Caco-2 (cell line): ENCODE measurements at regions not wholly inside any gene's neighbourhood (a gene's known extent, or its start where the extent isn't known, plus 50 kb on each side); places are given as distances from the start of the nearest gene placed in this dataset.

Source experiments
- BruUV-seq: library from RNA; stranded (reverse); fragments of 400-500 nt; replicated peaks from 2 replicates; lab custom pipeline; 2021; lab: Mats Ljungman, UMichigan
- CTCF ChIA-PET: fragments of 300-600 bp; sonication (Branson Sonifier 250); formaldehyde crosslinking; loops from one replicate; lab custom pipeline; 2022; ENCODE audit warnings: antibody characterized with exemption; lab: Charles Lee
- POLR2A ChIA-PET: fragments of 300-600 bp; sonication (Branson Sonifier 250); formaldehyde crosslinking; loops from one replicate; lab custom pipeline; 2022; ENCODE audit warnings: antibody characterized with exemption; lab: Charles Lee
- DNase-seq, 2 experiments: peaks; one replicate each; pipeline versions ENCODE4 v3.0.0 to v3.0.0-alpha.2; 2020 to 2022
- H3K27me3 ChIP-seq: replicated peaks from 2 replicates; pipeline ENCODE4 v1.6.0; 2011; ENCODE audit warnings: low read length; ENCODE audit not compliant: control insufficient read depth, insufficient read depth
- H3K36me3 ChIP-seq: 2 replicates; pipeline ENCODE4 v1.5.1; 2011; ENCODE audit warnings: low read length; ENCODE audit not compliant: control insufficient read depth, insufficient read depth
- H3K4me1 ChIP-seq: fragments of 250-450 bp; sonication (Bioruptor Pico); 2 replicates; pipeline ENCODE4 v1.5.1; 2020; ENCODE audit warnings: mild to moderate bottlenecking
- H3K4me3 ChIP-seq: 2 replicates; pipeline ENCODE4 v1.5.1; 2011; ENCODE audit warnings: low read depth, mild to moderate bottlenecking, control low read depth, low read length
- H3K9me3 ChIP-seq: fragments of 250-450 bp; sonication (Bioruptor Pico); 2 replicates; pipeline ENCODE4 v1.5.1; 2020; ENCODE audit warnings: mild to moderate bottlenecking, moderate library complexity
- H3K27ac Mint-ChIP-seq: one replicate; pipeline ENCODE4 v1.8.0; 2022; ENCODE audit warnings: mixed read lengths; ENCODE audit not compliant: unreplicated experiment
- H3K27me3 Mint-ChIP-seq: one replicate; pipeline ENCODE4 v1.8.0; 2022; ENCODE audit warnings: mixed read lengths; ENCODE audit not compliant: insufficient read depth, unreplicated experiment
- H3K36me3 Mint-ChIP-seq: one replicate; pipeline ENCODE4 v1.8.0; 2022; ENCODE audit warnings: mild to moderate bottlenecking, mixed read lengths; ENCODE audit not compliant: insufficient read depth, unreplicated experiment
- H3K4me1 Mint-ChIP-seq: one replicate; pipeline ENCODE4 v1.8.0; 2022; ENCODE audit warnings: low read depth, mixed read lengths; ENCODE audit not compliant: unreplicated experiment
- H3K4me3 Mint-ChIP-seq: one replicate; pipeline ENCODE4 v1.8.0; 2022; ENCODE audit warnings: mild to moderate bottlenecking, moderate library complexity, mixed read lengths; ENCODE audit not compliant: unreplicated experiment
- H3K9me3 Mint-ChIP-seq: one replicate; pipeline ENCODE4 v1.8.0; 2022; ENCODE audit warnings: mixed read lengths; ENCODE audit not compliant: unreplicated experiment
- CTCF ChIP-seq, 2 experiments: fragments of 200-600 bp in 1 of 2; IDR thresholded peaks; 1 replicate in 1 of 2; 2 replicates in 1 of 2; pipeline versions ENCODE4 v1.5.1 to v1.8.0; 2011 to 2022; ENCODE audit warnings: antibody characterized with exemption in 1 of 2, control low read depth in 1 of 2, inconsistent platforms in 1 of 2, low read depth in 1 of 2, low read length in 1 of 2, mild to moderate bottlenecking in 1 of 2, moderate library complexity in 1 of 2; ENCODE audit not compliant: insufficient read depth in 1 of 2, severe bottlenecking in 1 of 2, unreplicated experiment in 1 of 2
- intact Hi-C: fragments of 100-400 bp; cut with micrococcal nuclease; formaldehyde crosslinking; loops from one replicate; pipeline ENCODE4 v1.10.0; 2022; ENCODE audit not compliant: unreplicated experiment

- ChIA-PET POLR2A (no interaction called here), CTCF (interaction anchor here (0.6 kb wide), 1 partner anchor 427 kb away, joined by 4 read pairs; no protein-coding TSS in a partner anchor)
- intact Hi-C loops = loop anchor here (10.0 kb wide), 1 partner anchor 363 kb away; no protein-coding TSS in a partner anchor
- H3K4me1 Mint-ChIP-seq = no peaks in the 10 kb centered on the region
- DNase-seq = no peak
- H3K27me3 Mint-ChIP-seq = no peaks in the 10 kb centered on the region
- no TSS peak for BruUV-seq
- no peak overlapping the region for H3K4me3 Mint-ChIP-seq
- no peaks in the 10 kb centered on the region for H3K36me3 Mint-ChIP-seq
- TF ChIP-seq CTCF (IDR thresholded peaks at IDR 0.05; ENCODE audit: insufficient read depth in 1 of 2, low read depth in 1 of 2, low read length in 1 of 2, severe bottlenecking in 1 of 2, unreplicated experiment in 1 of 2) = no peak
- H3K4me1 ChIP-seq = no peaks in the 10 kb centered on the region
- no peaks in the 10 kb centered on the region for H3K9me3 ChIP-seq
- no peaks in the 10 kb centered on the region for H3K9me3 Mint-ChIP-seq
- no peak overlapping the region for H3K4me3 ChIP-seq
- no peak overlapping the region for H3K27ac Mint-ChIP-seq
- H3K36me3 ChIP-seq = no peaks in the 10 kb centered on the region
- no peaks in the 10 kb centered on the region for H3K27me3 ChIP-seq
Measured at GRCh38 chr5:89087551-89088318, 204.8 kb upstream of the MEF2C start.

GRCh38 chr5:89087128-89087527 is 204.1 kb upstream of the MEF2C start:
- BruUV-seq = no TSS peak
- no peak for DNase-seq
- Mint-ChIP-seq H3K36me3 (no peaks in the 10 kb centered on the region), H3K4me1 (no peaks in the 10 kb centered on the region), H3K4me3 (no peak overlapping the region), H3K27me3 (no peaks in the 10 kb centered on the region), H3K27ac (no peak overlapping the region), H3K9me3 (no peaks in the 10 kb centered on the region)
- no peaks in the 10 kb centered on the region for H3K9me3 ChIP-seq
- TF ChIP-seq CTCF (IDR thresholded peaks at IDR 0.05; ENCODE audit: insufficient read depth in 1 of 2, low read depth in 1 of 2, low read length in 1 of 2, severe bottlenecking in 1 of 2, unreplicated experiment in 1 of 2) = no peak
- no peak overlapping the region for H3K4me3 ChIP-seq
- CTCF ChIA-PET = interaction anchor here (0.6 kb wide), 1 partner anchor 427 kb away, joined by 4 read pairs; no protein-coding TSS in a partner anchor
- intact Hi-C loops = loop anchor here (10.0 kb wide), 1 partner anchor 362 kb away; no protein-coding TSS in a partner anchor
- H3K4me1 ChIP-seq = no peaks in the 10 kb centered on the region
- no peaks in the 10 kb centered on the region for H3K27me3 ChIP-seq
- H3K36me3 ChIP-seq = no peaks in the 10 kb centered on the region
- POLR2A ChIA-PET = no interaction called here

- no peak for TF ChIP-seq CTCF (IDR thresholded peaks at IDR 0.05; ENCODE audit: insufficient read depth in 1 of 2, low read depth in 1 of 2, low read length in 1 of 2, severe bottlenecking in 1 of 2, unreplicated experiment in 1 of 2)
- Histone ChIP-seq H3K27me3 (no peaks in the 10 kb centered on the region), H3K36me3 (no peaks in the 10 kb centered on the region), H3K4me1 (no peaks in the 10 kb centered on the region), H3K9me3 (no peaks in the 10 kb centered on the region), H3K4me3 (no peak overlapping the region)
- no TSS peak for BruUV-seq
- ChIA-PET POLR2A (no interaction called here), CTCF (no interaction called here)
- Mint-ChIP-seq H3K36me3 (no peaks in the 10 kb centered on the region), H3K27ac (no peak overlapping the region), H3K4me3 (no peak overlapping the region), H3K4me1 (no peaks in the 10 kb centered on the region), H3K27me3 (no peaks in the 10 kb centered on the region), H3K9me3 (no peaks in the 10 kb centered on the region)
- DNase-seq = no peak
- intact Hi-C loops = loop anchor here (10.0 kb wide), 1 partner anchor 362 kb away; no protein-coding TSS in a partner anchor
Measured at GRCh38 chr5:89086390-89087086, 203.6 kb upstream of the MEF2C start.
